B cell (primary cell): ENCODE measurements at regions not wholly inside any gene's neighbourhood (a gene's known extent, or its start where the extent isn't known, plus 50 kb on each side); places are given as distances from the start of the nearest gene placed in this dataset.

ENCODE experiments used
- EZH2 ChIP-seq: IDR thresholded peaks from 2 replicates; pipeline ENCODE4 v1.6.1; 2012; ENCODE audit warnings: borderline replicate concordance, low read depth, mild to moderate bottlenecking, moderate library complexity, low read length; ENCODE audit not compliant: insufficient read depth, poor library complexity, severe bottlenecking
- TF ChIP-seq, protein P1 (sequence below): fragments of 200-600 bp; IDR thresholded peaks from one replicate; pipeline ENCODE4 v1.8.0; 2022; ENCODE audit warnings: antibody characterized with exemption, mild to moderate bottlenecking

DNA sequence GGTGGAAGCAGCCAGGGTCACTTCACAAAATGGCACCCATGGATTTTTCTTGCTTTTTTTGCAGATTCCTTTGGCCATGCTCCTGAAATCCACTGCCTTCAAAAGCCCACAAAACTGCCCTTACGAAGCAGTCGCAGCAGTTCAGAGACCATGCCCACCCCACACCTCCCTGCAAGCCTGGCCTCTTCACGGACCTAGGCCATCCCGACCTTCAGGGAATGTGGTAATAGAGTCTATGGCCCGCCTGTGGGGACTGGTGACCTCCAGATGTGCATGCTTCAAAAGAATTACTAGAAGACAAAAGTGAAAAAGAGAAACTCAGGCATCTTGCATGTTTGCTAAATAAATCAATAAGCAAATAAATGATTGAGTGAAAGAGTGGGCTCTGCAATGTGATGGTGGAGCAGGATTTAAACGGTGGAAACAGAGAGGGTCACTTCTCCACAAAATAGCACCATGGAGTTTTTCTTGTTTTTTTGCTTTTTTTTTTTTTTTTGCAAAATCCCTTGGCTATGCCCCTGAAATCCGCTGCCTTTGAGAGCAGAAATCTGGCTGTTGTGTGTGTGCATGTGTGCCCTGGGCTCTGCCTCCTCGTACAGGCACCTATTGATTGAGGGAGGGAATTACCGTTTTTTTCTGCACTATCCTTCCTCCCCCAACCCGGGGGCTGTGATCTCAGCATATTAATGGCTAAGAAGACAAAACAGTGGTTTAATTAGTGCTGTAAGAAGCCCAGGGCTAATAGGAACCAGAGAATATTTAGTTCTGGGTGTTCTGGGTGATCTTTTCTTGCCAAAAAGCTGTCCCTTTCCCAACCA is 107.4 kb downstream of the PXDC1 start:
- TF ChIP-seq, protein P1, sequence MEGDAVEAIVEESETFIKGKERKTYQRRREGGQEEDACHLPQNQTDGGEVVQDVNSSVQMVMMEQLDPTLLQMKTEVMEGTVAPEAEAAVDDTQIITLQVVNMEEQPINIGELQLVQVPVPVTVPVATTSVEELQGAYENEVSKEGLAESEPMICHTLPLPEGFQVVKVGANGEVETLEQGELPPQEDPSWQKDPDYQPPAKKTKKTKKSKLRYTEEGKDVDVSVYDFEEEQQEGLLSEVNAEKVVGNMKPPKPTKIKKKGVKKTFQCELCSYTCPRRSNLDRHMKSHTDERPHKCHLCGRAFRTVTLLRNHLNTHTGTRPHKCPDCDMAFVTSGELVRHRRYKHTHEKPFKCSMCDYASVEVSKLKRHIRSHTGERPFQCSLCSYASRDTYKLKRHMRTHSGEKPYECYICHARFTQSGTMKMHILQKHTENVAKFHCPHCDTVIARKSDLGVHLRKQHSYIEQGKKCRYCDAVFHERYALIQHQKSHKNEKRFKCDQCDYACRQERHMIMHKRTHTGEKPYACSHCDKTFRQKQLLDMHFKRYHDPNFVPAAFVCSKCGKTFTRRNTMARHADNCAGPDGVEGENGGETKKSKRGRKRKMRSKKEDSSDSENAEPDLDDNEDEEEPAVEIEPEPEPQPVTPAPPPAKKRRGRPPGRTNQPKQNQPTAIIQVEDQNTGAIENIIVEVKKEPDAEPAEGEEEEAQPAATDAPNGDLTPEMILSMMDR: no peak
- no peak for TF ChIP-seq EZH2
